ENCODE measurements at regions not wholly inside any gene's neighbourhood (a gene's known extent, or its start where the extent isn't known, plus 50 kb on each side); places are given as distances from the start of the nearest gene placed in this dataset.

DNA sequence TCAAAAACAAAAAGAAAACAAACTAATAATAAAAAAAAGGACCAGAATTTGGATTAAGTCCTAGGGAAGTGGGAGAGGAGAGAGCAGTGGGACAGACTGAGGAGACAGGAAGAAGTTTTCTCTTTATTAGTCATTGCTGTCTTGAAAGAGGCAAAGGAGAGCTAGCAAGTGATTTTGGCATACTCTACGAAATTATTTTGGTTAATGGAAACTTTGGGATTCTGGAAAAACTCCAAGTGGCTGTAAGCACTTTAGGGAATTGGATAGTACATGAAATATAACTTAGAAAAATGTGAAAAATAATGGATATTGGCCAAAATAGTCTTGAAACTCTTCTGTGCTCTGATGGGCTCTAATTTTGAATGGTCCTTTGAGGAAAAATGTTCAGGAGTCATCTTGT lies 1641.8 kb upstream of the WWC1 start:
- Histone ChIP-seq H3K9me2 (ENCODE audit: insufficient read depth, low read length) (no peaks in the 10 kb centered on the region), H3K4me3 (ENCODE audit: low read depth, low read length, poor library complexity, severe bottlenecking) (no peak overlapping the region), H4K20me1 (ENCODE audit: insufficient read depth, low read length) (no peaks in the 10 kb centered on the region), H3K9me3 (ENCODE audit: low read length) (no peaks in the 10 kb centered on the region), H3K4me1 (ENCODE audit: insufficient read depth, low read length, poor library complexity, severe bottlenecking) (no peaks in the 10 kb centered on the region), H3K27ac (ENCODE audit: low read depth, low read length, poor library complexity, severe bottlenecking) (no peak overlapping the region), H3K36me3 (ENCODE audit: insufficient read depth, low read length) (no peaks in the 10 kb centered on the region), H2AFZ (ENCODE audit: low read length) (no peak overlapping the region), H3K4me2 (ENCODE audit: low read length) (no peak overlapping the region), H3K79me2 (ENCODE audit: insufficient read depth, low read depth, low read length) (no peaks in the 10 kb centered on the region)
- no TSS peak for BruUV-seq (replicated peaks)
- ChIA-PET CTCF (ENCODE audit: unreplicated experiment) (no interaction called here), POLR2A (no interaction called here)
- intact Hi-C loops (cut with micrococcal nuclease; ENCODE audit: unreplicated experiment) = no loop called here
- no peak for DNase-seq (ENCODE audit: low spot score)
- TF ChIP-seq EZH2phosphoT487 (IDR thresholded peaks at IDR 0.05; ENCODE audit: borderline replicate concordance, low read depth, low read length) = no peak
- TF ChIP-seq, protein P1, sequence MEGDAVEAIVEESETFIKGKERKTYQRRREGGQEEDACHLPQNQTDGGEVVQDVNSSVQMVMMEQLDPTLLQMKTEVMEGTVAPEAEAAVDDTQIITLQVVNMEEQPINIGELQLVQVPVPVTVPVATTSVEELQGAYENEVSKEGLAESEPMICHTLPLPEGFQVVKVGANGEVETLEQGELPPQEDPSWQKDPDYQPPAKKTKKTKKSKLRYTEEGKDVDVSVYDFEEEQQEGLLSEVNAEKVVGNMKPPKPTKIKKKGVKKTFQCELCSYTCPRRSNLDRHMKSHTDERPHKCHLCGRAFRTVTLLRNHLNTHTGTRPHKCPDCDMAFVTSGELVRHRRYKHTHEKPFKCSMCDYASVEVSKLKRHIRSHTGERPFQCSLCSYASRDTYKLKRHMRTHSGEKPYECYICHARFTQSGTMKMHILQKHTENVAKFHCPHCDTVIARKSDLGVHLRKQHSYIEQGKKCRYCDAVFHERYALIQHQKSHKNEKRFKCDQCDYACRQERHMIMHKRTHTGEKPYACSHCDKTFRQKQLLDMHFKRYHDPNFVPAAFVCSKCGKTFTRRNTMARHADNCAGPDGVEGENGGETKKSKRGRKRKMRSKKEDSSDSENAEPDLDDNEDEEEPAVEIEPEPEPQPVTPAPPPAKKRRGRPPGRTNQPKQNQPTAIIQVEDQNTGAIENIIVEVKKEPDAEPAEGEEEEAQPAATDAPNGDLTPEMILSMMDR (conservative IDR thresholded peaks at IDR 0.05; ENCODE audit: low read length) = no peak

DNA sequence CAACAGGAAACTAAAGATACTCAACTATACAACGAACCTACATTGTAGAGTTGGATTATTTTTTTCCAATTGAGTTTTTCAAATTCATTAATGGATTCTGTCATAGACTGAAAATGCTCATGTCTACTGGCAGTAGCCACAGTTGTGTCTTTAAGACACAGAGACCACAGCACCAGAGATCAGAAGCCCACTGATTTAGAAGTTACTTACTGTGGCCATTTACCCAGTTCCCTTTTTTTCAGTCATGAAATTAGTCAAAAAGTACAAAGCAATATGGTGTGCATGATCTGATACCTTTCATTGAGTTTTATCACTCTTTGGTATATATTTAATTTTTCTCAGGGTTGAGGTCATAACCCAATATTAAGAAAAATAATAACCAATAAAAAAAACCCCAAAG lies 1640.2 kb upstream of the WWC1 start:
- POLR2A ChIA-PET = no interaction called here

GRCh38 chr5:166671811-166672210 lies 1619.6 kb upstream of the WWC1 start:
- Histone ChIP-seq H3K27ac (ENCODE audit: low read depth, low read length, poor library complexity, severe bottlenecking) (no peak overlapping the region), H4K20me1 (ENCODE audit: insufficient read depth, low read length) (no peaks in the 10 kb centered on the region), H3K4me2 (ENCODE audit: low read length) (no peak overlapping the region), H3K9me3 (ENCODE audit: low read length) (no peaks in the 10 kb centered on the region), H3K79me2 (ENCODE audit: insufficient read depth, low read depth, low read length) (no peaks in the 10 kb centered on the region), H3K9me2 (ENCODE audit: insufficient read depth, low read length) (no peaks in the 10 kb centered on the region), H3K4me3 (ENCODE audit: low read depth, low read length, poor library complexity, severe bottlenecking) (no peak overlapping the region), H2AFZ (ENCODE audit: low read length) (no peak overlapping the region), H3K4me1 (ENCODE audit: insufficient read depth, low read length, poor library complexity, severe bottlenecking) (no peaks in the 10 kb centered on the region), H3K36me3 (ENCODE audit: insufficient read depth, low read length) (no peaks in the 10 kb centered on the region)
- ChIA-PET POLR2A (no interaction called here), CTCF (ENCODE audit: unreplicated experiment) (no interaction called here)
- no TSS peak for BruUV-seq (replicated peaks)
- TF ChIP-seq, protein P1 (conservative IDR thresholded peaks at IDR 0.05; ENCODE audit: low read length) = no peak
- no peak for TF ChIP-seq EZH2phosphoT487 (IDR thresholded peaks at IDR 0.05; ENCODE audit: borderline replicate concordance, low read depth, low read length)
- intact Hi-C loops (cut with micrococcal nuclease; ENCODE audit: unreplicated experiment) = no loop called here
- DNase-seq (ENCODE audit: low spot score) = no peak

More for the DNA sequence above, 1640.2 kb upstream of the WWC1 start:
- Histone ChIP-seq H3K36me3 (ENCODE audit: insufficient read depth, low read length) (no peaks in the 10 kb centered on the region), H3K9me2 (ENCODE audit: insufficient read depth, low read length) (no peaks in the 10 kb centered on the region), H3K79me2 (ENCODE audit: insufficient read depth, low read depth, low read length) (no peaks in the 10 kb centered on the region), H3K4me3 (ENCODE audit: low read depth, low read length, poor library complexity, severe bottlenecking) (no peak overlapping the region), H4K20me1 (ENCODE audit: insufficient read depth, low read length) (no peaks in the 10 kb centered on the region), H3K9me3 (ENCODE audit: low read length) (no peaks in the 10 kb centered on the region), H3K27ac (ENCODE audit: low read depth, low read length, poor library complexity, severe bottlenecking) (no peak overlapping the region), H2AFZ (ENCODE audit: low read length) (no peak overlapping the region), H3K4me1 (ENCODE audit: insufficient read depth, low read length, poor library complexity, severe bottlenecking) (no peaks in the 10 kb centered on the region), H3K4me2 (ENCODE audit: low read length) (no peak overlapping the region)
- TF ChIP-seq, protein P1 (conservative IDR thresholded peaks at IDR 0.05; ENCODE audit: low read length) = no peak
- TF ChIP-seq EZH2phosphoT487 (IDR thresholded peaks at IDR 0.05; ENCODE audit: borderline replicate concordance, low read depth, low read length) = no peak
- intact Hi-C loops (cut with micrococcal nuclease; ENCODE audit: unreplicated experiment) = no loop called here
- no peak for DNase-seq (ENCODE audit: low spot score)
- no TSS peak for BruUV-seq (replicated peaks)
- CTCF ChIA-PET (ENCODE audit: unreplicated experiment) = no interaction called here
